SK-N-SH (cell line): ENCODE measurements at regions not wholly inside any gene's neighbourhood (a gene's known extent, or its start where the extent isn't known, plus 50 kb on each side); places are given as distances from the start of the nearest gene placed in this dataset.
"Not testable (repeated sequence)": the region's sequence is repeated elsewhere in the genome, so short reads cannot be mapped to it uniquely, and the experiment has no call there.

Source experiments
- CTCF ChIA-PET: fragments of 300-600, 350-600 bp; formaldehyde crosslinking; extraction: SDS; loops from one replicate; lab custom pipeline; 2021; lab: Yijun Ruan, JAX
- POLR2A ChIA-PET: fragments of 350-600 bp; sonication (Branson Sonifier 250); formaldehyde crosslinking; extraction: SDS; loops from one replicate; lab custom pipeline; 2020; ENCODE audit warnings: antibody characterized with exemption, inconsistent platforms; lab: Yijun Ruan, JAX
- DNase-seq: peaks from one replicate; pipeline ENCODE4 v3.0.0; 2012
- H2AFZ ChIP-seq: fragments of 200-600 bp; sonication (generic); 2 replicates; pipeline ENCODE4 v1.8.1; 2016; ENCODE audit warnings: antibody characterized with exemption, mild to moderate bottlenecking, low read depth
- H3F3A ChIP-seq: fragments of 200-600 bp; sonication (generic); replicated peaks from 2 replicates; pipeline ENCODE3; 2016; ENCODE audit warnings: antibody characterized with exemption, mild to moderate bottlenecking; ENCODE audit not compliant: insufficient read depth
- H3K27ac ChIP-seq, 2 experiments: fragments of 200-500 bp in 1 of 2; fragments of 200-600 bp in 1 of 2; sonication (Bioruptor generic) in 1 of 2; sonication (generic), shearing (Covaris generic) in 1 of 2; 2 replicates each; pipeline versions ENCODE4 v1.5.1 to v1.6.1; 2014 to 2016; ENCODE audit warnings: low read depth in 2 of 2, inconsistent platforms in 1 of 2, low read length in 1 of 2, mild to moderate bottlenecking in 1 of 2, mixed read lengths in 1 of 2
- H3K27me3 ChIP-seq: fragments of 200-600 bp; sonication (generic), shearing (Covaris generic); 2 replicates; pipeline ENCODE4 v1.6.1; 2016; ENCODE audit warnings: mixed run types; ENCODE audit not compliant: insufficient read depth
- H3K36me3 ChIP-seq, 2 experiments: fragments of 200-500 bp in 1 of 2; fragments of 200-600 bp in 1 of 2; sonication (Bioruptor generic) in 1 of 2; sonication (generic) in 1 of 2; replicated peaks in 1 of 2; 2 replicates each; pipeline versions ENCODE3 to v1.5.1; 2014 to 2016; ENCODE audit warnings: low read length in 1 of 2, mild to moderate bottlenecking in 1 of 2; ENCODE audit not compliant: insufficient read depth in 2 of 2, control insufficient read depth in 1 of 2
- H3K4me1 ChIP-seq, 2 experiments: fragments of 200-500 bp in 1 of 2; fragments of 200-600 bp in 1 of 2; sonication (Bioruptor generic) in 1 of 2; sonication (generic), shearing (Covaris generic) in 1 of 2; 2 replicates each; pipeline versions ENCODE4 v1.5.1 to v1.6.1; 2014 to 2016; ENCODE audit warnings: low read depth in 1 of 2, low read length in 1 of 2, mixed run types in 1 of 2; ENCODE audit not compliant: insufficient read depth in 2 of 2, control insufficient read depth in 1 of 2
- H3K4me2 ChIP-seq: fragments of 200-600 bp; sonication (generic), shearing (Covaris generic); 2 replicates; pipeline ENCODE4 v1.6.1; 2017; ENCODE audit warnings: mixed run types
- H3K4me3 ChIP-seq, 2 experiments: fragments of 200-500 bp in 1 of 2; fragments of 200-600 bp in 1 of 2; sonication (Bioruptor generic) in 1 of 2; sonication (generic), shearing (Covaris generic) in 1 of 2; 2 replicates each; pipeline versions ENCODE4 v1.5.1 to v1.8.1; 2014 to 2016; ENCODE audit warnings: low read depth in 2 of 2, inconsistent platforms in 1 of 2, low read length in 1 of 2, mild to moderate bottlenecking in 1 of 2, mixed read lengths in 1 of 2, moderate library complexity in 1 of 2
- H3K79me2 ChIP-seq: fragments of 200-600 bp; sonication (generic); 2 replicates; pipeline ENCODE4 v1.8.1; 2017; ENCODE audit warnings: mild to moderate bottlenecking; ENCODE audit not compliant: insufficient read depth
- H3K9ac ChIP-seq: fragments of 200-600 bp; sonication (generic); 2 replicates; pipeline ENCODE4 v1.6.1; 2017; ENCODE audit warnings: mixed run types
- H3K9me2 ChIP-seq: fragments of 200-600 bp; sonication (generic); 2 replicates; pipeline ENCODE4 v1.6.1; 2017; ENCODE audit warnings: mixed run types
- H3K9me3 ChIP-seq: fragments of 200-600 bp; sonication (generic); 2 replicates; pipeline ENCODE4 v1.6.1; 2017; ENCODE audit warnings: mixed run types, mild to moderate bottlenecking, moderate library complexity
- H4K20me1 ChIP-seq: fragments of 200-600 bp; sonication (generic); 2 replicates; pipeline ENCODE4 v1.6.1; 2017; ENCODE audit warnings: mild to moderate bottlenecking, mixed run types; ENCODE audit not compliant: insufficient read depth
- CHD2 ChIP-seq: fragments of 150-350 bp; IDR thresholded peaks from 2 replicates; pipeline ENCODE4 v1.6.1; 2018; ENCODE audit warnings: low read length; ENCODE audit not compliant: partially characterized antibody
- ELF1 ChIP-seq: IDR thresholded peaks from 2 replicates; pipeline ENCODE4 v1.4.0; 2012
- EP300 ChIP-seq, 2 experiments: IDR thresholded peaks; 2 replicates each; pipeline versions ENCODE4 v1.4.0 to v1.6.1; 2012; ENCODE audit warnings: borderline replicate concordance in 1 of 2, low read depth in 1 of 2, low read length in 1 of 2
- FOSL2 ChIP-seq: IDR thresholded peaks from 2 replicates; pipeline ENCODE4 v1.4.0; 2012; ENCODE audit warnings: low read depth, mild to moderate bottlenecking, moderate library complexity, borderline replicate concordance
- FOXM1 ChIP-seq: IDR thresholded peaks from 2 replicates; pipeline ENCODE4 v1.4.0; 2012; ENCODE audit warnings: low read depth, mild to moderate bottlenecking
- MEF2A ChIP-seq: IDR thresholded peaks from 2 replicates; pipeline ENCODE4 v1.4.0; 2012; ENCODE audit warnings: low read depth, borderline replicate concordance
- POLR2AphosphoS5 ChIP-seq: IDR thresholded peaks from 2 replicates; pipeline ENCODE4 v1.6.1; 2012; ENCODE audit warnings: low read depth, low read length
- RCOR1 ChIP-seq: fragments of 150-350 bp; IDR thresholded peaks from 2 replicates; pipeline ENCODE4 v1.6.1; 2017; ENCODE audit warnings: antibody characterized with exemption, low read length
- RFX5 ChIP-seq: IDR thresholded peaks from 2 replicates; pipeline ENCODE4 v1.6.1; 2012; ENCODE audit warnings: mild to moderate bottlenecking, improper control_type of control experiment, low read length
- RXRA ChIP-seq: IDR thresholded peaks from 2 replicates; pipeline ENCODE4 v1.4.0; 2012; ENCODE audit warnings: low read depth, mild to moderate bottlenecking, borderline replicate concordance
- ZBTB33 ChIP-seq: IDR thresholded peaks from 2 replicates; pipeline ENCODE4 v1.4.0; 2012; ENCODE audit warnings: low read depth, borderline replicate concordance
- WGBS: methylation state at CpG from one replicate; pipeline ENCODE4 v1.1.6; 2017; ENCODE audit warnings: low lambda C conversion rate; 5-methylcytosine and 5-hydroxymethylcytosine counted together
- TF ChIP-seq, protein P1 (sequence below): fragments of 200-600 bp; sonication (generic); IDR thresholded peaks from 2 replicates; pipeline ENCODE4 v1.6.1; 2017; ENCODE audit warnings: antibody characterized with exemption, mild to moderate bottlenecking, moderate library complexity
- TF ChIP-seq, protein P2 (sequence below): IDR thresholded peaks from 2 replicates; pipeline ENCODE4 v1.6.1; 2012; ENCODE audit warnings: mild to moderate bottlenecking, low read depth, low read length, moderate library complexity
- TF ChIP-seq, protein P3 (sequence below): fragments of 150-350 bp; IDR thresholded peaks from 2 replicates; pipeline ENCODE4 v1.6.1; 2017; ENCODE audit warnings: antibody characterized with exemption, low read length, low read depth, borderline replicate concordance

GRCh38 chr10:37442882-37443281 lies 317.5 kb downstream of the ANKRD30A start:
- no peaks in the 10 kb centered on the region for H4K20me1 ChIP-seq
- no peak overlapping the region for H3K27ac ChIP-seq
- no peaks in the 10 kb centered on the region for H3K27me3 ChIP-seq
- no peaks in the 10 kb centered on the region for H3F3A ChIP-seq
- TF ChIP-seq RXRA (no peak), RFX5 (no peak), ELF1 (no peak), RCOR1 (no peak), EP300 (IDR thresholded peaks at IDR 0.05; ENCODE audit: borderline replicate concordance in 1 of 2, low read depth in 1 of 2, low read length in 1 of 2) (no peak), MEF2A (no peak)
- TF ChIP-seq, protein P1, sequence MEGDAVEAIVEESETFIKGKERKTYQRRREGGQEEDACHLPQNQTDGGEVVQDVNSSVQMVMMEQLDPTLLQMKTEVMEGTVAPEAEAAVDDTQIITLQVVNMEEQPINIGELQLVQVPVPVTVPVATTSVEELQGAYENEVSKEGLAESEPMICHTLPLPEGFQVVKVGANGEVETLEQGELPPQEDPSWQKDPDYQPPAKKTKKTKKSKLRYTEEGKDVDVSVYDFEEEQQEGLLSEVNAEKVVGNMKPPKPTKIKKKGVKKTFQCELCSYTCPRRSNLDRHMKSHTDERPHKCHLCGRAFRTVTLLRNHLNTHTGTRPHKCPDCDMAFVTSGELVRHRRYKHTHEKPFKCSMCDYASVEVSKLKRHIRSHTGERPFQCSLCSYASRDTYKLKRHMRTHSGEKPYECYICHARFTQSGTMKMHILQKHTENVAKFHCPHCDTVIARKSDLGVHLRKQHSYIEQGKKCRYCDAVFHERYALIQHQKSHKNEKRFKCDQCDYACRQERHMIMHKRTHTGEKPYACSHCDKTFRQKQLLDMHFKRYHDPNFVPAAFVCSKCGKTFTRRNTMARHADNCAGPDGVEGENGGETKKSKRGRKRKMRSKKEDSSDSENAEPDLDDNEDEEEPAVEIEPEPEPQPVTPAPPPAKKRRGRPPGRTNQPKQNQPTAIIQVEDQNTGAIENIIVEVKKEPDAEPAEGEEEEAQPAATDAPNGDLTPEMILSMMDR, result no peak
- H3K4me3 ChIP-seq, result no peak overlapping the region
- ChIA-PET CTCF (no interaction called here), POLR2A (no interaction called here)
- H3K36me3 ChIP-seq, result no peaks in the 10 kb centered on the region
- no peak for DNase-seq
- no peak overlapping the region for H3K4me2 ChIP-seq
- H3K9ac ChIP-seq, result no peak overlapping the region
- H3K79me2 ChIP-seq, result no peaks in the 10 kb centered on the region
- H3K9me2 ChIP-seq, result no peaks in the 10 kb centered on the region
- 16% methylated on average over 2 of the region's 2 CpGs for WGBS
- H2AFZ ChIP-seq, result no peak overlapping the region
- H3K9me3 ChIP-seq, result no peaks in the 10 kb centered on the region
- no peaks in the 10 kb centered on the region for H3K4me1 ChIP-seq

- H3K27me3 ChIP-seq, H2AFZ ChIP-seq, H3K4me2 ChIP-seq, H3K36me3 ChIP-seq, H3K9me3 ChIP-seq, DNase-seq, POLR2A ChIA-PET, H3K27ac ChIP-seq, H3K4me3 ChIP-seq, H4K20me1 ChIP-seq, H3K9ac ChIP-seq, H3K79me2 ChIP-seq, H3K9me2 ChIP-seq, H3F3A ChIP-seq, H3K4me1 ChIP-seq: not testable (repeated sequence)
- WGBS, result 6% methylated on average over 4 of the region's 4 CpGs
- CTCF ChIA-PET, result interaction anchor here (1.0 kb wide), 1 partner anchor 10 kb away, joined by 3 read pairs; no protein-coding TSS in a partner anchor
These were observed 315.8 kb downstream of the ANKRD30A start for GRCh38 chr10:37441224-37441623.

DNA sequence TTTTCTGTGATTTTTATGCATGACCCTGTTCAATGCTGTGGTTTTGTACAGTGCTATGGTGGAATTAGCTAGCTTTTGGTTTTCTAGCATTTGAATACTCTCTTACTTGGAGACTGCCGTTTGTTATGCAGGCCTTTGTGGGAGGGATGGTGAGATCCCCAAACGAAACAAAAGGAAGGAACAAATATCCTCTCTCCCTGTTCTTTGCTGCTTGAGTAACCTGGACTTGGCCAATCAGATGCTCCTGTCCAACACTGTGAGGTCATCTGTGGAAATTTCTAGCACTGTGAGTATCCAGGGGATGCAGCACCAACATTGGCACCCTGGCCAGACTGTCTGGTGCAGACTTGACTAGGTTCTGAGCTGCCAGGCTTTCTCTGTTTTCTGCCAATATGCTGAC lies 314.4 kb downstream of the ANKRD30A start:
- CTCF ChIA-PET, result no interaction called here
- H3K79me2 ChIP-seq, result no peaks in the 10 kb centered on the region
- TF ChIP-seq, protein P2, sequence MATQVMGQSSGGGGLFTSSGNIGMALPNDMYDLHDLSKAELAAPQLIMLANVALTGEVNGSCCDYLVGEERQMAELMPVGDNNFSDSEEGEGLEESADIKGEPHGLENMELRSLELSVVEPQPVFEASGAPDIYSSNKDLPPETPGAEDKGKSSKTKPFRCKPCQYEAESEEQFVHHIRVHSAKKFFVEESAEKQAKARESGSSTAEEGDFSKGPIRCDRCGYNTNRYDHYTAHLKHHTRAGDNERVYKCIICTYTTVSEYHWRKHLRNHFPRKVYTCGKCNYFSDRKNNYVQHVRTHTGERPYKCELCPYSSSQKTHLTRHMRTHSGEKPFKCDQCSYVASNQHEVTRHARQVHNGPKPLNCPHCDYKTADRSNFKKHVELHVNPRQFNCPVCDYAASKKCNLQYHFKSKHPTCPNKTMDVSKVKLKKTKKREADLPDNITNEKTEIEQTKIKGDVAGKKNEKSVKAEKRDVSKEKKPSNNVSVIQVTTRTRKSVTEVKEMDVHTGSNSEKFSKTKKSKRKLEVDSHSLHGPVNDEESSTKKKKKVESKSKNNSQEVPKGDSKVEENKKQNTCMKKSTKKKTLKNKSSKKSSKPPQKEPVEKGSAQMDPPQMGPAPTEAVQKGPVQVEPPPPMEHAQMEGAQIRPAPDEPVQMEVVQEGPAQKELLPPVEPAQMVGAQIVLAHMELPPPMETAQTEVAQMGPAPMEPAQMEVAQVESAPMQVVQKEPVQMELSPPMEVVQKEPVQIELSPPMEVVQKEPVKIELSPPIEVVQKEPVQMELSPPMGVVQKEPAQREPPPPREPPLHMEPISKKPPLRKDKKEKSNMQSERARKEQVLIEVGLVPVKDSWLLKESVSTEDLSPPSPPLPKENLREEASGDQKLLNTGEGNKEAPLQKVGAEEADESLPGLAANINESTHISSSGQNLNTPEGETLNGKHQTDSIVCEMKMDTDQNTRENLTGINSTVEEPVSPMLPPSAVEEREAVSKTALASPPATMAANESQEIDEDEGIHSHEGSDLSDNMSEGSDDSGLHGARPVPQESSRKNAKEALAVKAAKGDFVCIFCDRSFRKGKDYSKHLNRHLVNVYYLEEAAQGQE, result no peak
- no peak for TF ChIP-seq FOXM1
- no peak for TF ChIP-seq RFX5
- no peak for TF ChIP-seq POLR2AphosphoS5
- TF ChIP-seq FOSL2, result no peak
- TF ChIP-seq, protein P3, sequence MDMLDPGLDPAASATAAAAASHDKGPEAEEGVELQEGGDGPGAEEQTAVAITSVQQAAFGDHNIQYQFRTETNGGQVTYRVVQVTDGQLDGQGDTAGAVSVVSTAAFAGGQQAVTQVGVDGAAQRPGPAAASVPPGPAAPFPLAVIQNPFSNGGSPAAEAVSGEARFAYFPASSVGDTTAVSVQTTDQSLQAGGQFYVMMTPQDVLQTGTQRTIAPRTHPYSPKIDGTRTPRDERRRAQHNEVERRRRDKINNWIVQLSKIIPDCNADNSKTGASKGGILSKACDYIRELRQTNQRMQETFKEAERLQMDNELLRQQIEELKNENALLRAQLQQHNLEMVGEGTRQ, result no peak
- no peak for TF ChIP-seq ZBTB33
- TF ChIP-seq CHD2, result no peak

More for the DNA sequence above, 314.4 kb downstream of the ANKRD30A start:
- Histone ChIP-seq H3K9me2 (no peaks in the 10 kb centered on the region), H3K27ac (no peak overlapping the region), H3K4me3 (no peak overlapping the region), H3K4me2 (no peak overlapping the region), H4K20me1 (no peaks in the 10 kb centered on the region), H3F3A (no peaks in the 10 kb centered on the region), H3K4me1 (no peaks in the 10 kb centered on the region), H3K9me3 (no peaks in the 10 kb centered on the region), H3K36me3 (no peaks in the 10 kb centered on the region), H3K27me3 (no peaks in the 10 kb centered on the region), H2AFZ (no peak overlapping the region), H3K9ac (no peak overlapping the region)
- WGBS, result 3% methylated on average over 2 of the region's 2 CpGs
- no peak for DNase-seq
- POLR2A ChIA-PET, result no interaction called here
